Right ventricle myocardium inferior (tissue), 1 donor: ENCODE measurements at regions not wholly inside any gene's neighbourhood (a gene's known extent, or its start where the extent isn't known, plus 50 kb on each side); places are given as distances from the start of the nearest gene placed in this dataset.

Experiments used
- ATAC-seq: fragments of 200-7000 bp; cut with Tn5 transposase; one replicate; pipeline ENCODE4 v1.9.1; 2020; ENCODE audit warnings: mild to moderate bottlenecking, moderate library complexity
- DNase-seq: peaks from one replicate; pipeline ENCODE4 v3.0.0; 2021; ENCODE audit errors: missing footprints
- intact Hi-C: fragments of 100-400 bp; cut with DNase I; formaldehyde crosslinking; loops from one replicate; pipeline ENCODE4 v1.11.0; 2022
- donor health status: DM: no; HTN: yes; CAD: no; lungs with severe emphysema.

DNA sequence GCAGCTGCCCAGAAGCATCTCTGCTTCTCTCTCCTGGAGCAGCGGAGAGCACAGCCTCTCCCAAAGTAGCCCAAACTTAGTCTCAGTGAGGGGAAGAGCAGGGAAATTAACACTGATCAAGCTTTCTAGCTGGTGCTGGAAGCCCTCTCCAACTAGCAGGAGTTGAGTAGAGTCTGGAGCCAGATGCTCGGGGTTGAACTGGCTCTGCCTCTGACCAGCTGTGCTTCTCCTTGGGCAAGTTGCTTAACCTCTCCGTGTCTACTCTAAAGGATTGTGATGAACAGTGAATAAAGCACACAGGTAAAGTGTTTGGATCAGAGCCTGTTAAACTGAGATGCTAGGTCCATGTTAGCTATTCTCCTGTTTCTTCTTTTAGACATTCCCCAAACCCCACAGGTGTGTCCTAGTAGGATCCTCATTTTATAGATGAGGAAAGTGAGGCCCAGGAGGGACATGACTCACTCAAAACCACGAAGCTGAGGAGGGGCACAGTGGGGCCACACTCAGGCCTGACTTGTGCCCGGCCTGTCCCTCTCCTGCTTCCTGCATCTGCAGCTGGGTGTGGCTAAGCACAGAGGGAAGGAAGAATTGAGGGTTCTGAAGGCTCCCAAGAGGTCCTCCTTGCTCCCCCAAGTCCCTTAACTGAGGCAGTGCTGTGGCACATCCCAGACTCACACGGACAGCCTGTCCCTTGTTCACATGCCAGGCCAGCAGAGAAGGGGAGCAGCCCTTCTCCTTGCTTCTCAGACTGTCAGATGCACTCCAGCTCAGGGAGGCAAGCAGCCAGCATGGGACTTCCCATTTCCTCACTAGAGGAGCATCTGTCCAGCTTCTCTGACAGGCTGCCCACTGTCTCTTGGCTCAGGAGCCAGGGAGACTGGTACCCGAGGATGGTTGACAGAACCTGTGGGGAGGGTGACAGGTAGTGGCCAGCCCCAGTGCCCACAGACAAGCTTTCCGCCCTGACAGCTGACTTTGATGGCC, 152.0 kb upstream of the IGSF21 start:
- DNase-seq, result no peak
- peak; percentile 23 for ATAC-seq
- intact Hi-C loops, result no loop called here

DNA sequence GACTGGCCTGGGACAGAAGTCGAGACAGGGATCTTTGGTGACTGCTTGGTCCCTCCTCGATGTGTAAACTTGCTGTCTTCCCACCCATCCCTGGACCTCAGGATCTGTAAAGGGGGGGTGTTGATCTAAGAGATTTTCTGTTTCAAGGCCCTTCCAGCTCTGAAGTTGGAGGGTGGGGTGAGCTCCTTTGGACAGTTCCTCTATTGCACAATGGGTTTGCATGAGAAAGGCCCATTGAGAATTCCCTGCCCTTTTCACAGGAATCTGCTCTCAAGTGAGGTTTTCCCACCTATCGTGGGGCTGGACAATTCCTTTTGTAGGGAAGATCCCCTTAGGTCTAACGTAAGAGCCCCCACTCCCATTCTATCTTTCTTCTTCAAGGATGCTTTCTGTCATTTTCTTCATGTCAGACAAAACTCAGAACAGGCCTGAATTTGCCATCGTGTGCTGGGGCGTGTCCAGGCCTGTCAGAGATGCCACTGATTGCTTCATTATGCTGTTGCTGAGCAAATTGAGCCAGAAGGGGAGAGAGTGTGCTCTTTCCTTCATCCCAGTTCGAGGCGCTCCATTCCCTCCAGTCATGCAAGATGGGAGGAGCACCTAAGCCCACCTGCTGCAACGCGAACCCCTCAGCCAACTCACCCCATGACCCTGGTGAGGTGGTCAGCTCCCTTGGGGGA, 149.9 kb upstream of the IGSF21 start:
- ATAC-seq, result peak; percentile 43

DNA sequence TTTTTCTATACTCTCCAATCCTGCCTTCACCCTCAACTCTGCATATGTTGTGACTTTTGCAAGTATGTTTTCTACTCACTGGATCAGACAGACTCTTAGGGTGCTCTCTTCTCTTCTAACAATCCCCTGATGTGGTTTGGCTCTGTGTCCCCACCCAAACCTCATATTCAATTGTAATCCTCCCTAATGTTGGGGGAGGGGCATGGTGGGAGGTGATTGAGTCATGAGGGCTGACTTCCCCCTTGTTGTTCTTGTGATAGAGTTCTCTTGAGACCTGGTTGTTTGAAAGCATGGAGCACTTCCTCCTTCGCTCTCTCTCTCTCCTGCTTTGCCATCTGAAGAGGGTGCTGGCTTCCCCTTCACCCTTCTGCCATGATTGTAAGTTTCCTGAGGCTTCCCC, 148.9 kb upstream of the IGSF21 start:
- DNase-seq, result no peak
- intact Hi-C loops, result no loop called here
- no peak for ATAC-seq

More for the DNA sequence above, 149.9 kb upstream of the IGSF21 start:
- DNase-seq, result no peak
- intact Hi-C loops, result no loop called here

DNA sequence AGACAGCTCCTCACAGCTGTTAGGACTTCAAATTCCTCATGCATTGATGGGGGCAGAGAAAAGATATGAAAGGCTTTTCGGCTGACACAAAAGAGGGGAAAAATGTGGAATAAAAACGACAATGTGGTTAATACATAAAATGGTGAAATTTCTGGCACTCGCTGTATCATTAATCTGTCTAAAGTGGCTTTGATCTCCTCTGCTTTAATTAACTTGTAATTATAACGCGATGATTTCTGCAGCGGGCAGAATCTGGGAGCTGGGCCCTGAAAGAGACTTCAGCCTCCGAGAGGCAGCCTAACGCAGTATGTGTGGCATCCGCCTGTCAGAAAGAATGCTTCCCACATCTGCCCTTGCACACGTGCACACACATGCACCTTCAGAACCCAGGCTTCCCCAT, 144.1 kb upstream of the IGSF21 start:
- intact Hi-C loops, result no loop called here
- DNase-seq, result no peak
- no peak for ATAC-seq

DNA sequence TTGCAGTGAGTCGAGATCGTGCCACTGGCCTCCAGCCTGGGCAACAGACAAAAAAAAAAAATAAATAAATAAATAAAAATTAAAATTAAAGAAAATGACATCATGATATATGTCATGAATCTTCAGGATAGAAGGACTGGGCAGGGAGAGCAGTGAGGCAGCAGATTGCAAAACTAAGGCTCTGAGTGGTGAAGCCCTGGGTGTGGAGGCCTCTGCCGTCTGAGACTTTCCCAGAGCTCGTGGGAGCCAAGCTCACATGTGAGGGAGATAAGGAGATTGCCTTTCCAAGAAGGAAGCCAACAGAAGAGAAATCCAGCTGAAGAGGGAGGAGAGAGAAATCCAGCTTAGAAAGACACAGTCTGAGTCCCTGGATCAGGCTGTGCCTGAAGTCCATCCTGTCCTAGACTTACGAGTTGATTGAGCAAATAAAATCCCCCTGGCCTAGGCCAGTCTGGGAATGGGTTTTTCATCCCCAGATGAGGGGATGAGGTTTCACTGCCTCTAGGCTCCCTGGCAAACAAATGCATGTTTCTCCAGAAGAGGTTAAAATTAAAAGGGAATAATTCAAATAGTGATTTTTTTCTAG, 142.0 kb upstream of the IGSF21 start:
- ATAC-seq, result peak; percentile 50
- DNase-seq, result no peak
- intact Hi-C loops, result no loop called here

DNA sequence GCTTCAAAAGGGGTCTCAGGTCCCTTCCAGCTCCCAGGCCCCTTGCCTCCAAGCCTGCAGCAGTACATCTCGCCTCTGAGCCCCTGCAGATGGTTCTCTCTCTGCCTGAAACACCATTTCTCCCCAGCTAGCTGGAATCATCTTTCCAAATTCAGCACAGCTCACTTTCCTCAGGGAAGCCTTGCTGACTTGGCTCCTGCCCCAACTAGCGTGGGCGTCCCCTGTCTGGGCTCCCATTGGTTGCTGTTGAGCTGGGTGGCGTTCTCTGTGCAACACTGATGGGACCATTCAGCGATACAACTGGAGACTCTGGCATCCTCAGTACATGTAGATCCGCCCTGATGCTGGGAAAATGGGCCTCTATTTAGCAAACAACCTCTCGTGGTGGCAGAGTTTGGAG, 141.3 kb upstream of the IGSF21 start:
- no peak for ATAC-seq
- no peak for DNase-seq
- intact Hi-C loops, result no loop called here

DNA sequence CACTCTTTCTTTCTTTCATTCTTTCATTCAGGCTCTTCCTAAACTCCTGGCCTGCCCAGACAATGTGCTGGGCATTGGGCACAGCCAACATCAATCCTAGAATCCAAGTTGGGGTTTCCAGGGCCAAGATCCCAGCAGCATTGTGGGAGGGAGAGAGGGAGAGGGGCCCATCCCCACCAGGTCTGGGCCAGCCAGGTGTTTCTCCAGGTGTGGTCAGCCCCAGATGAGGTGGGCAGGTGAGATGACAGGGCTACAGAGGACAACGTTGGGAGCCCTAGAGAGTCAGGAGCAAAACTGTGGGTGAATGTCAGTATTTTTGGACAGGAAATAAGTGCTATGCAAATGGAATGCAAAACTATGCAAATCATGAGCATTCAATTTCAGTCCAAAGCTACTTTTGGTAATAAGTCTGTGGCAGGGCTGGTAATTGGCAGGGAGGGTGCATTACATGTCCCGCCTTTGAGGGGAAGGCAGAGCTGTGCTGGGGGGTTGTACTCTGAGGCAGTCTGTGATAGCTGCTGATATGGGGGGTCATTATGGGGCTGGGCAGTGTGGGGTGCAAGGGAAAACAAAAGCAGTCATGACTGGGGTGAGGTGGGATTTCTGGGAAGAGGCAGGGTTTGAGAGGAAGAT, 139.9 kb upstream of the IGSF21 start:
- ATAC-seq (no peak), DNase-seq (no peak)
- intact Hi-C loops, result no loop called here

DNA sequence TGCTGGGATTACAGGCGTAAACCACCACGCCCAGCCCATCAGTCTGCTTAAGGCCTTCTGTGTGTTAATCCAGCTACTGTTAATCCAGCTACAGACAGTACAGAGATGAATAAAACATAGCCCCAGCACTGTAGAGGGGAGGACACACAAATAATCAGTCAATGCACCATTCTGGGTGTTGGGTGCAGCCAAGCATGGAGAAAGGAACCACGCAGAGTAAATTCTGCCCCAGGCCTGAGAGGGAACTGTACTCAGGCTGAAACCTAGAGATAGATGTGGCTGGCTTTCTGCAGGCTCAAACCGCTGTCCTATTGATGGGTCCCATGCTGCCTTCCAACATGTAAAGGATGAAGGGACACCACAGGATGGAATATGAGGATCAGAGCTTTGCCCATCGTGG, 136.8 kb upstream of the IGSF21 start:
- intact Hi-C loops, result no loop called here
- ATAC-seq (no peak), DNase-seq (no peak)

DNA sequence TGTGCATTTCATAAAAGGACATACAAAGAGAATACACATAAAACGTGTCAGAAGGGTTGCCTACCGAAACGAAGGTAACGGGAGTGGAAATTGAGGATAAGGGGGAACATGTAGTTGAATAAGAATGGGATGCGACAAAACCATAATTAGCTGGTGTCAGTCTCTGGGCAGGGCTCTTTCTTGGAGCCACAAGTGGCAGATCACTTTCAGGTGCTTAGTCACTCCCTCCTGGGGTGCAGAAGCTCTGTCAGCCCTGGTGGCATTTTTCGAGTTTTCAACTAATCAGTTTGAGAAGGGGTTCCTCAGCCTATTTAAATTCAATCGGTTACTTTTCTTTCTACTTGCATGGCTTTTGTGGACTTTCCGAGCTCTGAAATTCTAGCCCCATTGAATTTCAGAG, 133.9 kb upstream of the IGSF21 start:
- ATAC-seq (no peak), DNase-seq (no peak)
- intact Hi-C loops, result no loop called here

DNA sequence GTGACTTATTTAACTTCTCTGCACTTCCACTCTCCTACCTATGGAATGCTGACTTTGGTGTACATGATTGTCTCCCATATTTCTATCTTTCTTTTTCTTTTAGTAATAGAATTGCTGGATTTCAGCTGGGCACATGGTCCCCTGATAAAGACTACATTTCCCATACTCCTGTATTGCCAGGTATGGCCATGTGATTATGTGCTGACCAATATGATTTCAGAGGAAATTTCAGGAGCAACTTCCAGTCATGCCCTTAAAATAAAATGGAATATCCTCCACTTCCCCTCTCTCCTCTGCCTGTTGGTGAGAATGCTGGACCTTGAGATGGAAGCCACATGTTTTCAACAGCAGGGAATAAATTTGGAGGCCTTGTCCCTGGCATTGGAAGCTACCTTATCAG, 130.7 kb upstream of the IGSF21 start:
- intact Hi-C loops, result no loop called here
- DNase-seq (no peak), ATAC-seq (no peak)

DNA sequence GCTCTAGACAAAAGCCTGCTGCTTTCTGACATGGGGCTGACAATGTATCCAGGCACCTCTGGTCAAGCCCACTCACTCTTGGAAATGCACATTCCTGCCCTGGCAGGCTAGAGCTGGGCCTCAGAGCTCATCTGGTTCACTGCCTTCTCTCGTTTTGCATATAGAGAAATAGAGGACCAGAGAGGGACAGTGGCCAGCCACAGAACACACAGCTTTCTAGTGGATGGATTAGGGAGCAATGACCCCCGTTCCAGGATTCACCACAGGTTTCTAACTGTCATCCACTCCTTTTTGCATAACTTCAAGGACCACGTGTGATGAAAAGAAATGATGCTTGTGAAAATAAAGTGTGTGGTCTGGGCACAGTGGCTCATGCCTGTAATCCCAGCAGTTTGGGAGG, 129.6 kb upstream of the IGSF21 start:
- intact Hi-C loops, result no loop called here
- ATAC-seq (no peak), DNase-seq (no peak)

DNA sequence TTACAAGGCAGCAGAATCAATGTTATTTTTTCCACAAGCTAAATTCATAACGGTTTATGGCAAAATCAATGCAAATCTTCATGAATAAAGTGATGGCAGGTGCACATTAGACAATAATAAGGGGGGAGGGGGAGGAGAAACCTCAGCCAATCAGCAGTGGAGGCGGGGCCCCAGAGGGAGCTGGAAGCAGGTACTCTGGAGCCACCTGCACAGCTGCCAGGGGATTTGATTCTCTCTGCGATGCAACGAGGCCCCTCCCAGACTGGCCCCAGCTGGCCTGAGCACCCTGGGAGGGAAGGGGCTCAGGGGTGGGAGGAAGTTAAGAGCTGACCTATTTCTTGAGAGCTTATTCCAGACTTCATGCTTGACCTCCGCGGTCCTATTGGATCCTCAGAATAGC, 127.8 kb upstream of the IGSF21 start:
- intact Hi-C loops, result no loop called here
- ATAC-seq (no peak), DNase-seq (no peak)

DNA sequence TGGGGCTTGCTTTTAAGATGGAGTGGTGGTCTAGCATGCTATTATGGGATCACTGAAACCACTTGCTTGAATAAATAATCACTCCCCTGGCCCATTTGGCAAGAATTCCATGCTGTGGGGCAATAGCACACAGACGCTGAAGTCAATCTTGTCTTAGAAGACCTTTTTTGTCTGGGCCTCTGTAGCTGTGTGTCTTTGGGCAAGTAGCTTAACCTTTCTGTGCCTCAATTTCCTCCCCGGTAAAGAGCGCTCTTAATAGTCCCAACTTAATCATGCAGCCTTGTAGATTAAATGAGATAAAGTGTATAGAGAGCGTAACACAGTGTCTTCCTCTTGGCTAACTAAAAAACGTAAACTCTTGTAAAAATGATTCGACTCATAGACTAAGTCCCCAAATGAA, 125.4 kb upstream of the IGSF21 start:
- intact Hi-C loops, result no loop called here
- no peak for ATAC-seq

DNA sequence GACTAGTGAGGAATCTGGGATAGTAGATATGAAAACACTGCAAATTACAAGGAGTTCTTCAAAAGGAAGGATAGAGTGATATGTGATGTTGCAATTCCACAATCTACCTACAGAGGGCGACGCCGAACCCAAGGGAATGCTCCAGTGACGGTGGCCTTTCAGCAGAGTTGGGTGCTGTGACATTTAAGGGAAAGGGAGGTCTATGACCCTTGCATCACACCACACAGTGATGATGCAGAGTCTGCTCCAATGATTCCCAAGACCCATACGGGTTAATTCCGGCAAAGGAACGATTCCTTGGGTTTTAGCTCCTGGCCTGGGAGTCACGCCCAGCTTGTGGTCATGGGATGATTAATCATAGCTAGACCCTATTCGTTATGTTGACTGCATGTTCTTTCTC, 123.0 kb upstream of the IGSF21 start:
- intact Hi-C loops, result no loop called here
- DNase-seq, result no peak
- no peak for ATAC-seq

More for the DNA sequence above, 125.4 kb upstream of the IGSF21 start:
- no peak for DNase-seq

DNA sequence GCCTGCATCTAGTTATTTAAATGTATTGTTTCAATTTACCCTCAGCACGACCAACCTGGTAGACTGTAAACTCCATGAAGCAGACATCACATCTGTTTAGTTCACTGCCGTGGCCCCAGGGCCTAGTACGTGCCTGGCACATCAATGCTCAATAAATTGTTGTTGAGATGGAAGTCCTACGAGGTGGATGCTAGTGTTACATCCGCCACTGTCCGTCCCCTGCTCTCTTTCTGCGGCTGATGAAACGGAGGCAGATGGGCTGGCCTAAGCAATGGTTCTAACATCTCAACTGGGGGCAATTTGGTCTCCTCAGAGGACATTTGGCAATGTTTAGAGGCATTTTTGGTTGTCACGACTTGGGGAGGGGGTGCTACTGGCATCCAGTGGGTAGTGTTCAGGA, 121.4 kb upstream of the IGSF21 start:
- ATAC-seq (no peak), DNase-seq (no peak)
- intact Hi-C loops, result no loop called here

DNA sequence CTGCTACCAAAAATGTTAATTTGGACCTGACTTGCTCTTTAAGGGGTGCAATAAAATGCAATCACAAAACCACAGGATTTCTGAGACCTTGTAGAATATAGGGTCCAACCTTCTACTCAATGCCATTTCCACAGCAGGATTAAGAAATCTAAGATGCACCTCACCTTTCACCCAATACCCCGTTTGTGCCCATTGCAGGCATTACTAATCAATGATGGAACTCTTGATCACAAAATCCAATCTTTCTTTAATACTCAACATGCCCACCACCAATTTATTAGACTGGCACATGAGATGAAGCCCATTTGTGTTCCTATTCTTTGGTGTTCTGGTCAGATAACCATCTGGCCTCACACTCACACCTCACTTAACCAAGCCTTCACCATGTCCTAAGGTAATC, 117.2 kb upstream of the IGSF21 start:
- intact Hi-C loops, result no loop called here
- no peak for ATAC-seq

DNA sequence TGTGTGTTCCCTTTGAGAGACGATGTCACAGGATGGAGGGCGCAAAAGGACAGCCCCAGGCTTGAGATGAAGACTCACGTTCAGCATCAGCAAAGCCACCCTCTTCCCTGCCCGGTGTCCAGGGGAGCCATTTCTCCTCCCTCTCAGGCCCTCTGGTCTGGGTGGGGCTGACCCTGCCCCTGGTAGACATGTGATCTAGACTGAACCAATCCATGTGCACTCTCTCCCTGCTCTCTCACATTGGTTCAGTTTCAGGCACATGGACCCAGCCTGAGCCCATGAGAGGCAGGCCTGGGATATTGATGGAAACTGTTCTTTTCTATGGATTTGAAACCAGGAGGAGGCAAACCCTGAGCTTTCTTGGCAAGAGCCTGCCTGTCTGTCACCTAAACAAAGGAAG, 115.6 kb upstream of the IGSF21 start:
- no peak for ATAC-seq
- intact Hi-C loops, result no loop called here
- no peak for DNase-seq

More for the DNA sequence above, 117.2 kb upstream of the IGSF21 start:
- no peak for DNase-seq

DNA sequence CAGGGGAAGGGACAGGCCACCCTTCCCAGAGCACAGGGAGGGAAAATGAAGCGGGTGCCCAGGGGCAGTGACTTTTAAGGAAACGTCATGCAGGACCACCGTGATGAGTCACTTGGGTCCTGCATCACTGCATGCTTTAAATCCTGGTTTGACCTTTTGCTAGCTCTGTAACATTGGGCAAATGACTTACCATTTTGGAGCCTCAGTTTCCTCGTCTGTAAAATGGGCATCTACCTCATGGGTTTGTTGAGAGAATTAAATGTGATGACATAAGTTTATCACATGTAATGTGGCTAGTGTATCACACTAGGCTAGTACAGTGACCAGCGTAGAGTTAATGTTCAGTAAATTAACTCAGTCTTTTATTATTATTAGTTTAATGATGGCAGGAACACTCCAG, 114.8 kb upstream of the IGSF21 start:
- ATAC-seq (no peak), DNase-seq (no peak)
- intact Hi-C loops, result no loop called here

DNA sequence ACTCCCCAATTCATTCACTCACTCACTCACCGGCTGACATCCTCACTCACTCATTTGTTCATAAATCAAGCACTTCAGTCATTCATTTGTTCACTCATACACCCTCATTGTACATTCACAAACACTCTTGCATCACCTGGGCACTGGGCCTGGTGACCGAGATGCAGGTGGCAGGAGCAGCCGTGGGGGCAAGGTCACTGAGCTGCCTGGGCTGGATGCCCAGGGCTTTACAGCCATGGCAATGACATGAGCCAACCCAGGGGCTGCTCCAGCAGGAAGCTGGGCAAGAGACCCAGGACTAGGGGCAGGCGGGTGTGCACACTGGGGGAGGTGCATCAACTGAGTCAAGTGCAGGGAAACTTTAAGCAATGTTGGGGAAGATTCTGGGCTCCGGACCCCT, 113.6 kb upstream of the IGSF21 start:
- intact Hi-C loops, result no loop called here
- no peak for ATAC-seq

DNA sequence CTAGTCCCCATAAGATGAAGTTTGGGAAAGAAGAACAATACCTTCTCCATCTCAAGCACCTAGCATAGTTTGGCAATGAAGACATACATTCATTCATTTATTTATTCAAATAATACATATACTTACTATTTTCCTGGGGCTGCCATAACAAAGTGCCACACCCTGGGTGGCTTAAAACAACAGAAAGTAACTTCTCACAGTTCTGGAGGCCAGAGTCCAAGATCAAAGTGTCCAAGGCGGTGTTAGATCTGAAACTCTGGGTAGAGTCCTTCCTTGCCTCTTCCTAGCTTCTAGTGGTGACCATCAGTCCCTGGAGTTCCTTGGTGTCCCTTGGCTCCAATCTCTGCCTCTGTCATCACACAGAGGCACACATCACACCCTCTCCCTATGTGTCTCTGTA, 112.1 kb upstream of the IGSF21 start:
- DNase-seq (no peak), ATAC-seq (no peak)
- intact Hi-C loops, result no loop called here

More for the DNA sequence above, 113.6 kb upstream of the IGSF21 start:
- DNase-seq, result no peak
